GM11168 (cell line): ENCODE measurements at regions not wholly inside any gene's neighbourhood (a gene's known extent, or its start where the extent isn't known, plus 50 kb on each side); places are given as distances from the start of the nearest gene placed in this dataset.

Source experiments
- in situ Hi-C: fragments of 300-500 bp; cut with MboI; formaldehyde crosslinking; loops from one replicate; pipeline ENCODE4 v1.12.0; 2022; ENCODE audit warnings: low sequenced_read_pairs; ENCODE audit not compliant: unreplicated experiment

DNA sequence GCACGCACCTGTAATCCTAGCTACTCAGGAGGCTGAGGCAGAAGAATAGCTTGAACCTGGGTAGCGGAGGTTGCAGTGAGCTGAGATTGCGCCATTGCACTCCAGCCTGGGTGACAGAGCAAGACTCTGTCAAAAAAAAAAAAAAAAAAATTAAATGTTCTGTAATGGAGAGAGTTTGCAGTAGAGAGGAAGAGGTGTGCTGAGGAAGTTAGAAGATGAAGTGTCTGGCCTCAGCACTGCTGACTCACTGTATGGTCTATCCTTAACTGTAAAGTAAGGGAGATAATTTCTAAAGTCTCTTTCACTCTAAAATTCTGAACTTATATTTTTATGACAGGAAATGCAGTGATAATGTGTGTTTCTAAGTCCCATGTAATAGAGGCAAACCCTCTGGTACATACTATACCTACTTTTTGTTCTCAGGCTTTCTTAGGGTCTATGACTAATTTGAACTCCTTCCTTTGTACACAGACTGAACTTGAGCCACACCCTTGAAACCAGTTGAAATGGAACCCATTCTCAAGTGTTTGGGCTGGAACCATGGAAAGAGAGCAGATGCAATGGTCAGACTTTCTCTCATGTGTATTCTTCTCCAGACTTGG is 278.1 kb upstream of the FAR2 start:
- in situ Hi-C loops, result loop anchor here (25.0 kb wide), 1 partner anchor 1134 kb away; no protein-coding TSS in a partner anchor

DNA sequence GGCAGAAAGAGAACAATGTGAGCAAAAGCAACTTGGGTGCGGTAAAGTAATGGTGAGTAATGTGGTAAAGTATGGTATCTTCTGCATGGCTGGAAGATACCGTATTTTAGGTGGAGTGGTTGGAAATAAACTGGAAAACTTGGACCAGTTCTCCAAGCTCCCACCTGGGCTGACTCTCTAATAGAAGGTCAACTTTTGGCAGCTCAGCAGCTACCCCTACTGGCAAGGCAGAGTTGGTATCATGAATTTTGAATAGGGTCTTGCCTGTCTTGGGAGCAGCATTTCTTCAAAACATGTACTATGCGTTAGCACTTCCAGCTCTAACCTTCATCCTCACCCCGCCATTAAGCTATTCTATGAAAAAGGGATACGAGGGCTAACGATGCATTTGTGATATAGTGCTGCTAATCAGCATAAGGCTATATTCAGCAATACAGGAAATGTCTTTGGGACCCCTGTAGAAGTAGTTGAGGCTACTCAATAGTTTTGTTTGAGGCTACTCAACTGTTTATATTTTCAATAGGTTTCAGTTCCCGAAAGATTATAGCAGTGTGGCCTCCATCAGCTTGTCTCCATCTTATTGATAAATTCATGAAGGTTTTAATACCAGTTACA is 276.3 kb upstream of the FAR2 start:
- in situ Hi-C loops, result loop anchor here (25.0 kb wide), 1 partner anchor 1135 kb away; no protein-coding TSS in a partner anchor

DNA sequence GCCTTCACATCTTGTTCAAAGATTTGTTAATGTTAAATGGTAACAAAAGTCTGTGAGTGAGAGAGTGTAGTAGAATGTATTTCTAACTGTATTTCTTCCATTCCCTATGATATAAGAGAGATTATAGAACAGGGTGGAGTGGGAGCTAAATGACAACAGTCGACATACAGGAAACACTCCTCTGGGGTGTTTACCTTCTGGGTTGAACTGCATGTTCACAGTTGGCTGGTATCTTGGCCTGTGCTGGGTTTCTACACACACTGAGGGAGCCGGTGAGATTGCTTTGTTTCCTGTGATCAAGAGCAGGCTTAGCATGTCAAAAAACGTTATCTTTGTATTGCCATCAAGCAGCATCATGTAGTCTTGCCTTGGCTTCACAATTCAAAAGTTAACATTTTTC is 274.3 kb upstream of the FAR2 start:
- in situ Hi-C loops, result loop anchor here (25.0 kb wide), 1 partner anchor 1137 kb away; no protein-coding TSS in a partner anchor

DNA sequence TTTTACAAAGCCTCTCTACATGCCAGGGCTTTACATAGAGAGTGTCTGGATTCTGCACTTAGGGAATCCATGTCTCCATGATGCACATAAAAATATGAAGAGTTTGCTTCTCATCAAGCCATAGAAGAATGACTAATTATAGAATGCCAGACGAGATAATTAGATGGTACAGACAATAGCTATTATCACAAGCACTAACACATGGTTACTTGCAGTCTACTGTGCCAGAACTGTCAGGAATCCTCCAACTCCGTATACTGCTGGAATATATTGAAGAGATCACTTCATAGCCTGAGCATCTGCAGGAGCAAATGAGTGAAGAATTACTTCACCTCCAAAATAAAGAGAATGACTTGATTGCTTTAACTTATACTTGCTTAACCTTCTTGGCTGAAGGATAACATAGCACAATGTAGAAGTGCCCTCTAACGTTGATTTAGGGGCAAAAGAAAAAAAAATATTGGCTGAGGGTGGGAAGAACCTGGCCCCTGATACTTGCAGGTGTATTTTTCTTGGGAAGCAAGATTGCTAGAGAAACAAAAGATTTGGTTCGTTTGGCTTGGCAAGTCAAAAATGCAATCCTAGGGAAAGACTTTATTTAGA is 272.8 kb upstream of the FAR2 start:
- in situ Hi-C loops, result no loop called here

DNA sequence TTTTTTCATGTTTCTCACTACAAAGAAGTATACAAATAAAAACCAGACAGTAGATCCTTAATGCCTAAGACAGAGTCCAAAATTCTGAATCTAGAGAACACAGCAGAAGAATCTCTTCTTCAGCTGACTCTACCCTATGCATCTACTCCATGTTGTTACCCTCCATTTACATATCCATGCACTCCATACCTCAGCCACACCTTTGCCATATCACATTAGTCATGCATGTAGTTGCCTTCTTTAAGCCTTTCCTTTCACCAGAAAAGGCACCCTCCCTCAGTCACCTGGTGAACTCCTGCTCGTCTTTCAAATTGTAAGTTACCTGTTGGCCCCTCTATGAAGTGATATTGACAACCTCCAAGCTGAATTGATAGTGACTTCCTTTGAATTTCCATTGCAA is 271.2 kb upstream of the FAR2 start:
- in situ Hi-C loops, result no loop called here

DNA sequence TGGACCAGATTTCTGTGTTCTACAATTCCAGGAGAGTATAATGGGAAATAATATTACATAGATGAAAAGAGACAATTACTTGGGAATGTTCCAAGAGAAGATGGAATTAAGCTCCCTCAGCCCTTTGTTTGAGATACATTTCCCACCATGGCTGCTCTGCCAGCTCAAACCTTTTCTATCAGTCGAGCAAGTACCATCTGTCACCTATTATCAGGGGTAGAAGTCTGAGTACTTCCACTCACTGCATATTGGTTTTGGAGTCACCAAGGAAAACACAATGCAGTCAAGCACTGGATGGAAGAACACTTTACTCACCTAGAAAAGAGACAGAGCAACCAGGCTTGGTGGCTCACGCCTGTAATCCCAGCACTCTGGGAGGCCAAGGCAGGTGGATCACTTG is 270.4 kb upstream of the FAR2 start:
- in situ Hi-C loops, result no loop called here

DNA sequence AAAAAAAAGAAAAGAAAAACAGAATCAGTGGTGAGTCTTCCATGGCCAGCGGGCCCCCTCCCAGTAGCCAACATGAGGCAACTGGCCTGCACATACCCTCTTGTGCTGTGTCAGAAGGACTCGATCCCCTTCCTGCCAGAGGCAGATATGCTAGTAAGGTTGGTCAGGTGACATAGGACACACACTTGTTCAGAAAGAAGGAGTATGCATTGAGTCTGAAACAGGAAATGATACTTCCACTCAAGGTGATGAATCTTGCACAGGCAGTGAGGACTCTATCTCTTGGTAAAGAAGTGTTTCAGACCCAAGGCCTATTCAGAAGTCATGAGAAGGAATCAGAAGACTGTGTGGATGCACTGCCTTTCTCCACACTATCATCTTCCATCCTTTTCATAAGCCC is 269.7 kb upstream of the FAR2 start:
- in situ Hi-C loops, result no loop called here

DNA sequence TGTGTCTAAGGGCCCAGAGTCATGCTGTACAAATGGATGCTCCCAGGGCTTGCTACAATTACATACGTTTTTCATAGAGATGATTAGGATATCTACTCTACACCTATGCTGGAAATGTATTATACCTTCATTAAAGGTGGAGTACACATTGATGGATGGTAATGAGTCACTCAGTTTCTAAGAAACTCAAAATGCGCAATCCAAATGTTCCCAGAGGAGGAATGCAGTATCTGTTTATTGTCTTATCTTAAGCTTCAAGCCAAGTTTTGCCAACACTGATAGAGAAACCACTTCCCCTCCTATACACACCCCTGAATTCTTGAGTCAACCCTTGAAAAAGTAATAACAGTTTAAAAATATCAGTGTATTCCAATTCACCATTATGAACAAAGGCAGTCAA is 266.6 kb upstream of the FAR2 start:
- in situ Hi-C loops, result no loop called here

DNA sequence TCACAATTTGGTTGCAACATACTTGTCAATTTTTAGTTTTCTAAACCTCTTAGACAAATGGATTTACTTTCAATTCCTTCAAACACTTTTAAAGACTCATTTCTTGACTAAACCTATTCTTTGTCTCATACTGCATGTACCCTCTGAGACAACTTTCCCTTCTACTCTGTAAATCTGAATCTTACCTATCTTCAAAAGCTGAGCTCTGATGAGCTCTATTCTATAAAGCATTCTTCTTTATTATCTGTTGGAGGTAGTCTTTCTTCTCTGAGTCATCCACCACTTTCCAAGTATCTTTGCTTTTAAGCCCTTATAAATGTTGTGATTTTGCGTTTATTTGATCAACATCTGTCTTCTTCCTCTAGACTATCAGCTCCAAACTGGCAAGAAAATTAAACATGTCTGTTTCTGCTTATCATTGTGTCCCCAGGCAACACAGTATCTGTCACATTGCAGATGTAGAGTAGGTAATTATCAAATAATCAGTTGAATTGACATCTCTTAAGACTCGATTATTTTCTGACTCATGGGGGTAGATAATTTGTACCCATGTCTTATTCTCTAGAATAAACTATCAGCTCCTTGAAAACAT is 265.6 kb upstream of the FAR2 start:
- in situ Hi-C loops, result no loop called here

DNA sequence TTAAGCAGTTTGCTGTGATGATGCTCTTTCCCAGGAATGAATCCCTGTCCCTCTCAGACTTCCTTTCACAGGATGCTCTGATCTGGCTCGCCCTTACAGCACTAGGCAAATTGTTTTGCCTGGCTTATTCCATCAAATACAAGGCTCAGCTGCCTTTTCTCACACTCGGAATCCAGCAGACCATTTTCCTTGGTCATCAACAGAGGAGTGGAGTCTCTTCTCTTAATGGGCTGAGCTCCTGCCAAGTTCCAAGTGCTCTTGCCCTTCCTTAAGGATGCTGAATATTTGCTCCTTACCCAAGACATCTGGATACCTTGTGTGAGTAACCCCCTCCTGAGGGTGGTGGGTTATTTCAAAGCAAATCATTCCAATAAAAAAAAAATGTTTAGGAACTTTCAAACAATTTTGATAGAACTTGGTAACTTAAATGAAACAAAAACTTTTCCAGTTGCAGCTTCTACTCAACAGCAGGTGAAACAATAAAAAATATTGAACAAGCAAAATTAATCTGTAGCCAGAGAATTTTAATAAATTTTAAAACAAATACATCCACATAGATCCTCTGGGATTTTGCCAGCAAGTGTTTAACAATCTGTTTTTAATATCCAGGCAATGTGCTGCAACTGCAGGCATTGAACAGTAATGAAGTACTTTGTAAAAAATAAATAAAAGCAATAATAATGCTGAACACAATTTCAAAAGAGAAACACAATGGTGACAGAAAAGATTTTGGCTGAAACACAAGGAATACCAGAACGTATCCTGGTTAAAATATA is 264.0 kb upstream of the FAR2 start:
- in situ Hi-C loops, result no loop called here

DNA sequence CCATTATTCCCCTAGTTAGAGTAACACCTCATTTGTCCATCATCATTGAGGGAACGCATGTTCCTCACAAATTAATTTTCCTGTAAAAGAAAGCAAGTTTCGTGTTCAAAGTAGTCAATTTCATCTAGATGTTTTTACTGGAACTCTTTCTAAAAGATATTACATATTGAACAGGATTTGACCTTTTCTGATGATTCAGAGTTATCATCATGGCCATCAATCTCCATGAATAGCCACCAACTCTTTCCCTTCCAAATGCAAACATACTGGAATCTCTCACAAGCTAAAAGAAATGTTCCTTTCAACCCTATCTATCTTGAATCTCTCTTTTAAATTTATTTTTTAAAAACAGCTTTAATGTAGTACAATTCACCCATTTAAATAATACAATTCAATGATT is 263.1 kb upstream of the FAR2 start:
- in situ Hi-C loops, result no loop called here

DNA sequence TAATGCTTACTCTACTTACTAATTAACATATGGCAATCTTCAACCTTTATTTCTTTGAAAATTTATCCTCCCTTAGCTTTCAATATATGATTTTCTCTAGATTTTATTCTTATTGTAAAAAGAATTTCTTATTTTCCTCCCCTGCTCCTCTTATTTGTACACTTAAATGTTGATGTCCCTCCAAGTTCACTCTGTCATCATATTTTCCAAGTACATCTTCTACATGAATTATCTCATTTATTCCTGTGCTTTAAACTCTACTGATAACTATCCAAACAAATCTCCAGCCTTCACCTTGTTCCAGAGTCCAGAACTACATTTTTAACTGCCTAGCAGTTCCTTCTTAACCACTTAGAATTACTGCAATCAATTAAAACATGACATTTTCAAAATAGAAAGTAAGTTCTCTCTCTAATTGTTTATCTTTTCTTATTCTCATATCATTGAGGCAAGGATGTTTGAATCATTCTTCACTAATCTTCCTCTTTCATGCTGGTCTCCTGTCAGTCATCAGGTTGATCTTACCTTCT is 261.6 kb upstream of the FAR2 start:
- in situ Hi-C loops, result no loop called here

DNA sequence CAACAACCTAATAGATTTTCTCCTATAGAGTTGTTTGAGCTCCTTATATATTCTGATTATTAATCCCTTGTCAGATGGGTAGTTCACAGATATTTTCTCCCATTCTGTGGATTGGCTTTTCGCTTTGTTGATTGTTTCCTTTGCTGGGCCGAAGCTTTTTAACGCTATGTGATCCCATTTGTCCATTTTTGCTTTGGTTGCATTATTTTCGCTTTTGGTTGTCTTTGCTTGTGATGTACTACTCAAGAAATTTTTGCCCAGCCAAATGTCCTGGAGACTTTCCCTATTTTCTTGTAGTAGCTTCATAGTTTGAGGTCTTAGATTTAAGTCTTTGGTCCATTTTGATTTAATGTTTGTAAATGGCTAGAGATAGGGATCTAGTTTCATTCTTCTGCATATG is 258.4 kb upstream of the FAR2 start:
- in situ Hi-C loops, result no loop called here

DNA sequence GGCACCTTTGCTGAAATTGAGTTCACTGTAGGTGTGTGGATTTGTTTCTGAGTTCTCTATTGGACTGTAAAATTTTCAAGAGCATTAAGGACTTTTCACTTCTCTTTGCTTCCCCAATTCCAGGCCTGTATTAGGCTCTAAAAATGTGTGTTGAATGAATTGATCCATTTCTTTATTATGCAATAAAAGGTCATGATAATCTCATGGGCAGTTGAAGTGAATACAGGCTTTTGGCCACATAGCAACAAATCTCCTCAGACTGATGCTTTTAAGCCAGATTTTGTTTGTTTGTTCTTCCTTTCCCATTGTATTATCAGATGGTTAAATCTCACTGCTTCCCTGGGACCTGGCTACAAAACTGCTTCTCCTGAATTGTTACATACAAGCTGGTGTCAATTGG is 258.0 kb upstream of the FAR2 start:
- in situ Hi-C loops, result no loop called here

DNA sequence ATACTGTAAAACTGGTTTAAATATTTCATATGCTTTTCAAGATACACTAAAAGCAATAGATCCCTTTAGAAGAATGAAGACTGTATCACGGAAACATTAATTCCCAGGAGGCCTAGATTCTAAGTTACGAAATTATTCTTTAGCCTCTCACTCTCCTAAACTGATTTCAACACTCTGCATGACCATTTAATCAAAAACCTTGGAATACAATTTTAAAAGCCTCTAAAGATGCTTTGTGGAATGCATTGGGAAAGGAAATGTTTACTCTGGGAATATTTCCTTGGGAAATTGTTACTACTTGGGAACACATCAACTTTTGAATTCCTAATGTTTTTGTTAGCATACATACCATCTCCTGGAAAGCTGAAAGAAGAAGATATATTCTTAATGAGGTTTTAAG is 255.7 kb upstream of the FAR2 start:
- in situ Hi-C loops, result no loop called here

DNA sequence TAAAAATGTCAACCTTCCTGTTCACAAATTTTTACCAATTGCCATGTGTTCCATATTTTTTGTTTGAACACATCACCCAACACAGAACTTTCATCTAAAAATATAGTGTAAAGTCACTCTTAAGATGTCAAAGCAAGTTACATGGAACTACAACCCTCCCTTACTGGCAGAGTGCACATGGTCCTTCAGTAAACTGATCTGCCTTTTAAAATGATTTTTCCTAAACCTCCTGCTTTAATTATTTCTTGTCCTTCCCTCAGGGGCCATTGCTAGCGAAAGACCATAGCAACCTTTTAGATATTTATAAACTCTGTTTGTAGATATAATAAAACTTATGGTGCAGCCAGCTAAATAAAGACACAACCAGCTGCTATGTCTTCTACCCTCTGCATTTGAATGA is 255.2 kb upstream of the FAR2 start:
- in situ Hi-C loops, result no loop called here

DNA sequence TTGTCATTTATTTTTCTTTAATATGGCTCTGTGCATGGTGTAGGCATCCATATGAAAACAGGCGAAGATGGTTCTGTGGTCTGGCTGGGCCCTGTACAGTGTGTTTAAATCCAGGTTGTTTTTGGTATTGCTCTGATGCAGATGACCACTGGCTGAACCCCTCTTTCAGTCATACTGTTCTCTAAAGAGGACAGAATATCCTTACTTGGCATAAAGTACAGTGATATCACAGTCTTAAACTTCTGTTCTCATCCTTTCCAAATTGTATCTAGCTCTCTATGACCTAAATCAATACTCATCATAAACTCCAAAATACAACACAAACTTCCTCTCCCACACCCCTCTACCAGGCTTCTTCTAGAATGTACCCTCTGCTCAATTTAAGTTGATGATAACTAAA is 252.7 kb upstream of the FAR2 start:
- in situ Hi-C loops, result no loop called here

DNA sequence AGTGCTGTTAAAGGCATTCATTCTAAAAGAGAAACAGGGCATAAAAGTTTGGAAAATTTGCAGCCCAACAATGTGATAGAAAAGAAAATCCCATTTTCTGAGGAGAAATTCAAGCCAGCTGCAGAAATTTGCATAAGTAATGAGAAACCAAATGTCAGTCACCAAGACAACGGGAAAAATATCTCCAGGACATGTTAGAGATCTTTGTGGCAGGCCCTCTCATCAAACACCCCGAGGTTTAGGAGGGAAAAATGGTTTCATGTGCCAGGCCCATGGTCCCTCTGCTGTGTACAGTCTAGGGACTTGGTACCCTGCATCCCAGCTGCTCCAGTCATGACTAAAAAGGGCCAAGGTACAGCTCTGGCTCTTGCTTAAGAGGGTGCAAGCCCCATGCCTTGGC is 251.0 kb upstream of the FAR2 start:
- in situ Hi-C loops, result no loop called here

DNA sequence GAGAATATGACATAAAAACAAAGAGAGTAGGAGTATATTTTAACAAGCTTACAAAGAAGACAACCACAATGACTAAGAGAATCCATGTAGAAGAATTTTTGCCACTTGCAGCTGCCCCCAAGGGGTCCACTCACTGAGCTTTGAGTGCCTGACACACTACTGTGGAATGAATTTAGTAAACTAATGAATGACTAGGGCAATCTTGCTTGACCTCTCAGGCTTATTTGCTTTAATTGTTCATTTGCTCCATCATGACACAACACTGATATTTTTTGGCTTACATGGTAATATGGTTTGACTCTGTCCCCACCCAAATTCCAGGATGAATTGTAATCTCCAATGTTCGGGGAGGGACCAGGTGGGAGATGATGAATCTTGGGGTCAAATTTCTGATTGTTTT is 249.1 kb upstream of the FAR2 start:
- in situ Hi-C loops, result no loop called here

DNA sequence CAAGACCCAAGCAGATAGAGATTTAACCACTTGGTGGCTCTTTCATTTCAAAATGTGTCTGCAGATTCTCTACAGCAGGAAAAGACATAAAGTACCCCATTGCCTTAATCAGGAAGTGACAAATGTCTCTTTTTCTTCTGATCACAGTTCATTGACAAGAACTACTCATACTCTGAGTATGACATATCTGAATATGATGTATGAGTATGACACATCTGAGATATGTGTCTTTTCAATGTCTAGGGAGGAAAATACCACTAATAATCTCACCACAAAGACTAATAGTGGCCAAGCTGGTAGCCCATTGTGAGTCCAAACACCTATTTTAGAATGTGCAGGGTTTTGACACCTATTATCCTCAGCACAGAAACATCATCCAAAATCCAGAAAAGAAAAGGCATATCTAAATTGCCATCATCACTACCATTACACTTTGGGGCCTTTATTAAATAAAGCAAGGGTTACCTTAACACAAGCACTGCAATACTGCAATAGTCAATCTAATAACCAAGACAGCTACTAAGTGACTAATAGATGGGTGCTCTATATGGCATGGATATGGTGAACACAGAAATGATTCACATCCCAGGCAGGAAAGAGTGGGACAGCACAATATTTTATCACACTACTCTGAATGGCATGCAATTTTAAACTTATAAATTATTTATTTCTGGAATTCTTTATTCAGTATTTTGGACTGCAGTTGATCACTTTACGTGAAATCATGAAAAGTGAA is 243.7 kb upstream of the FAR2 start:
- in situ Hi-C loops, result no loop called here
